Fibroblast of lung (primary cell): ENCODE measurements at regions not wholly inside any gene's neighbourhood (a gene's known extent, or its start where the extent isn't known, plus 50 kb on each side); places are given as distances from the start of the nearest gene placed in this dataset.
"Not testable (repeated sequence)": the region's sequence is repeated elsewhere in the genome, so short reads cannot be mapped to it uniquely, and the experiment has no call there.

Source experiments
- DNase-seq, 2 donors: peaks; one replicate each; pipeline versions ENCODE4 v3.0.0 to v3.0.0-alpha.2; 2010; ENCODE audit warnings: low read depth in 2 of 2
- H2AFZ ChIP-seq: 2 replicates; pipeline ENCODE4 v1.5.1; 2012; ENCODE audit warnings: low read length, control low read depth, inconsistent platforms
- H3K27ac ChIP-seq: 2 replicates; pipeline ENCODE4 v1.5.1; 2011; ENCODE audit warnings: low read length, control low read depth; ENCODE audit not compliant: insufficient read depth
- H3K27me3 ChIP-seq: 2 replicates; pipeline ENCODE4 v1.5.1; 2011; ENCODE audit warnings: mild to moderate bottlenecking, low read length; ENCODE audit not compliant: control insufficient read depth, insufficient read depth
- H3K36me3 ChIP-seq: 2 replicates; pipeline ENCODE4 v1.5.1; 2011; ENCODE audit warnings: low read length; ENCODE audit not compliant: control insufficient read depth, insufficient read depth
- H3K4me1 ChIP-seq: 2 replicates; pipeline ENCODE4 v1.5.1; 2011; ENCODE audit warnings: low read length; ENCODE audit not compliant: control insufficient read depth, insufficient read depth; ENCODE audit errors: extremely low read depth
- H3K4me2 ChIP-seq: 2 replicates; pipeline ENCODE4 v1.5.1; 2011; ENCODE audit warnings: low read length, control low read depth; ENCODE audit not compliant: insufficient read depth; ENCODE audit errors: extremely low read depth
- H3K4me3 ChIP-seq, 4 experiments: fragments of 200-600 bp in 1 of 4; sonication (generic) in 1 of 4; replicated peaks in 1 of 4; 2 replicates each; pipeline ENCODE4 v1.5.1; 2011 to 2016; ENCODE audit warnings: low read length in 4 of 4, low read depth in 3 of 4, mild to moderate bottlenecking in 3 of 4, control low read depth in 2 of 4, inconsistent platforms in 1 of 4, mixed read lengths in 1 of 4; ENCODE audit not compliant: insufficient read depth in 1 of 4; ENCODE audit errors: control extremely low read depth in 1 of 4
- H3K79me2 ChIP-seq: 2 replicates; pipeline ENCODE4 v1.5.1; 2012; ENCODE audit warnings: mild to moderate bottlenecking, low read length, inconsistent platforms; ENCODE audit not compliant: control insufficient read depth, insufficient read depth
- H3K9ac ChIP-seq: 2 replicates; pipeline ENCODE4 v1.5.1; 2011; ENCODE audit warnings: mild to moderate bottlenecking, low read length, control low read depth; ENCODE audit not compliant: insufficient read depth
- H3K9me3 ChIP-seq: 2 replicates; pipeline ENCODE4 v1.5.1; 2012; ENCODE audit warnings: low read depth, low read length; ENCODE audit not compliant: control insufficient read depth, insufficient read depth
- H4K20me1 ChIP-seq: 2 replicates; pipeline ENCODE4 v1.5.1; 2011; ENCODE audit warnings: low read length; ENCODE audit not compliant: control insufficient read depth, insufficient read depth; ENCODE audit errors: extremely low read depth
- EZH2 ChIP-seq: IDR thresholded peaks from 2 replicates; pipeline ENCODE4 v1.5.1; 2012; ENCODE audit warnings: low read length, control low read depth, mild to moderate bottlenecking; ENCODE audit errors: missing control alignments
- TF ChIP-seq, protein P1 (sequence below), 2 donors: IDR thresholded peaks in 1 of 2; conservative IDR thresholded peaks in 1 of 2; 1 replicate in 1 of 2; 2 replicates in 1 of 2; pipeline ENCODE4 v1.5.1; 2011 to 2012; ENCODE audit warnings: low read length in 2 of 2, control low read depth in 1 of 2, inconsistent platforms in 1 of 2, low read depth in 1 of 2, mild to moderate bottlenecking in 1 of 2

DNA sequence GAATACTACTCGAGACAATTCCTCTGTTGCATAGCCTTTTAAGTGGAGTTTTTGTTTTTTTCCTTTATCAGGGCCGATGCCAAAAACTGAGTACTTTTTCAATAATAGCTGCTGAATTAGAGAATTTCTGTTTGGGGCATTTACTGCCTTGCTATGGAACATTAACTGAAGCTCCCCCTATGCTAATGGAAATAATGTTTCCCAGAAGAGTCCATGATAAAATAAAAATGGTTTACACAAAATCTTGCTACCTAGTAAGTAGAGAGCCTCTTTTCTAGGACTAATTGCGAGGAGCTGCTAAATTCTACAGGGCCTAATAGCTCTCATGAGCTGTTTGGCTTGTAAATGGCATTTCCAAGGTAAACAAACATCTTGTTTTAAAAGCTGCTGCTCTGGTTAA is 128.2 kb upstream of the MYO10 start:
- no peak overlapping the region for H3K4me3 ChIP-seq
- TF ChIP-seq, protein P1, sequence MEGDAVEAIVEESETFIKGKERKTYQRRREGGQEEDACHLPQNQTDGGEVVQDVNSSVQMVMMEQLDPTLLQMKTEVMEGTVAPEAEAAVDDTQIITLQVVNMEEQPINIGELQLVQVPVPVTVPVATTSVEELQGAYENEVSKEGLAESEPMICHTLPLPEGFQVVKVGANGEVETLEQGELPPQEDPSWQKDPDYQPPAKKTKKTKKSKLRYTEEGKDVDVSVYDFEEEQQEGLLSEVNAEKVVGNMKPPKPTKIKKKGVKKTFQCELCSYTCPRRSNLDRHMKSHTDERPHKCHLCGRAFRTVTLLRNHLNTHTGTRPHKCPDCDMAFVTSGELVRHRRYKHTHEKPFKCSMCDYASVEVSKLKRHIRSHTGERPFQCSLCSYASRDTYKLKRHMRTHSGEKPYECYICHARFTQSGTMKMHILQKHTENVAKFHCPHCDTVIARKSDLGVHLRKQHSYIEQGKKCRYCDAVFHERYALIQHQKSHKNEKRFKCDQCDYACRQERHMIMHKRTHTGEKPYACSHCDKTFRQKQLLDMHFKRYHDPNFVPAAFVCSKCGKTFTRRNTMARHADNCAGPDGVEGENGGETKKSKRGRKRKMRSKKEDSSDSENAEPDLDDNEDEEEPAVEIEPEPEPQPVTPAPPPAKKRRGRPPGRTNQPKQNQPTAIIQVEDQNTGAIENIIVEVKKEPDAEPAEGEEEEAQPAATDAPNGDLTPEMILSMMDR (conservative IDR thresholded peaks at IDR 0.05 in 1 of 2, IDR thresholded peaks at IDR 0.05 in 1 of 2; ENCODE audit: low read depth in 1 of 2, low read length in 2 of 2): no peak
- no peak for TF ChIP-seq EZH2
- H3K36me3 ChIP-seq: no peaks in the 10 kb centered on the region
- no peaks in the 10 kb centered on the region for H3K9me3 ChIP-seq
- no peaks in the 10 kb centered on the region for H3K79me2 ChIP-seq
- no peaks in the 10 kb centered on the region for H3K27me3 ChIP-seq
- H3K27ac ChIP-seq: no peak overlapping the region
- H3K9ac ChIP-seq: no peak overlapping the region
- H4K20me1 ChIP-seq: no peaks in the 10 kb centered on the region
- no peak for DNase-seq
- H2AFZ ChIP-seq: no peak overlapping the region
- no peaks in the 10 kb centered on the region for H3K4me1 ChIP-seq
- no peak overlapping the region for H3K4me2 ChIP-seq

DNA sequence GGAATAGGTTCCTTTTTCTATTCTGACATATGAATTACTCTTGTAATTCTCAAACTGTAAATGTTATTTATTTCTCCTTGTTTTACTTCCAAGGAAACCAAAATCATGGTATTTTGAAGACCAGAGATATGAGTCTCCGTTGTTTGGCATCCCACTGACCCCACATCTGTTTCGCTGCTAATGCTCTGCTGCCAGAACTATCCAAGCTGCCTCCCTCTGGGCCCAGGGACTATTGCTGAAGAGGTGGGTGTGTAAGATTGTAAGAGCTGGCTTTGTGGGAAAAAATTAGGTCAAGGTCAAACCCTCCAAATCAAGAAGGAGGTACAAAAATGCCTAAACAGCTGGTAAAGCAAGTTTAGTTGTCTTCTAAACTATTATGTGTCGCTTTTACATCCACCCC is 129.4 kb upstream of the MYO10 start:
- TF ChIP-seq EZH2: no peak
- TF ChIP-seq, protein P1 (conservative IDR thresholded peaks at IDR 0.05 in 1 of 2, IDR thresholded peaks at IDR 0.05 in 1 of 2; ENCODE audit: low read depth in 1 of 2, low read length in 2 of 2): no peak
- Histone ChIP-seq H3K27me3 (no peaks in the 10 kb centered on the region), H3K9me3 (no peaks in the 10 kb centered on the region), H3K4me3 (no peak overlapping the region), H3K9ac (no peak overlapping the region), H3K4me2 (no peak overlapping the region), H3K27ac (no peak overlapping the region), H3K36me3 (no peaks in the 10 kb centered on the region), H2AFZ (no peak overlapping the region), H4K20me1 (no peaks in the 10 kb centered on the region), H3K4me1 (no peaks in the 10 kb centered on the region), H3K79me2 (no peaks in the 10 kb centered on the region)
- no peak for DNase-seq

DNA sequence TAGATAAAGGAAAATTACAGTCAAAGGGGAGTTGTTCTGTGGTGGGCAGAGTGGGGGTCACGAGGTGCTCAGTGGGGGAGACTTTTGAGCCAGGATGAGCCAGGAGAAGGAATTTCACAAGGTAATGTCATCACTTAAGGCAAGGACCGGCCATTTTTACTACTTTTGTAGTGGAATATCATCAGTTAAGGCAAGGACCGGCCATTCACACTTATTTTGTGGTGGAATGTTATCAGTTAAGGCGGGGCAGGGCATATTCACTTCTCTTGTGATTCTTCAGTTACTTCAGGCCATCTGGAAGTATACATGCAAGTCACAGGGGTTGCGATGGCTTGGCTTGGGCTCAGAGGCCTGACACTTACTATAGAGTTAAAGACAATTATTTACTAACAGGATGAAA is 129.9 kb upstream of the MYO10 start:
- DNase-seq, H3K9me3 ChIP-seq, H3K36me3 ChIP-seq, H2AFZ ChIP-seq, H3K79me2 ChIP-seq, H3K27me3 ChIP-seq, H3K4me1 ChIP-seq, H4K20me1 ChIP-seq, H3K4me2 ChIP-seq, H3K27ac ChIP-seq, H3K9ac ChIP-seq, H3K4me3 ChIP-seq: not testable (repeated sequence)
